GF-D8 (cell line): ENCODE measurements at regions not wholly inside any gene's neighbourhood (a gene's known extent, or its start where the extent isn't known, plus 50 kb on each side); places are given as distances from the start of the nearest gene placed in this dataset.
"Not testable (repeated sequence)": the region's sequence is repeated elsewhere in the genome, so short reads cannot be mapped to it uniquely, and the experiment has no call there.

Experiments used
- DNase-seq: peaks from one replicate; lab custom pipeline; 2025; lab: John Stamatoyannopoulos, UW

- DNase-seq: no peak
Observed at GRCh38 chr5:138702166-138703077, 50.8 kb upstream of the CTNNA1 start.

- DNase-seq: no peak
Observed at GRCh38 chr5:138701678-138702077, 51.5 kb upstream of the CTNNA1 start.

GRCh38 chr5:138700581-138701362, 52.5 kb upstream of the CTNNA1 start:
- no peak for DNase-seq

- DNase-seq: no peak
Observed at GRCh38 chr5:138699482-138699881, 53.7 kb upstream of the CTNNA1 start.

- no peak for DNase-seq
Observed at GRCh38 chr5:138698713-138699112, 54.5 kb upstream of the CTNNA1 start.

GRCh38 chr5:138697720-138698360, 55.4 kb upstream of the CTNNA1 start:
- no peak for DNase-seq

- DNase-seq: no peak
Observed at GRCh38 chr5:138696501-138696900, 56.7 kb upstream of the CTNNA1 start.

GRCh38 chr5:138695781-138696180, 57.4 kb upstream of the CTNNA1 start:
- no peak for DNase-seq

GRCh38 chr5:138694146-138694545, 59.1 kb upstream of the CTNNA1 start:
- DNase-seq: no peak

- no peak for DNase-seq
Observed at GRCh38 chr5:138692370-138692769, 60.9 kb upstream of the CTNNA1 start.

- no peak for DNase-seq
Observed at GRCh38 chr5:138686668-138687067, 66.6 kb upstream of the CTNNA1 start.

GRCh38 chr5:138685193-138685745, 68.0 kb upstream of the CTNNA1 start:
- no peak for DNase-seq

- DNase-seq: not testable (repeated sequence)
Observed at GRCh38 chr5:138682462-138682861, 70.8 kb upstream of the CTNNA1 start.

GRCh38 chr5:138678826-138679225, 74.4 kb upstream of the CTNNA1 start:
- DNase-seq: not testable (repeated sequence)

- DNase-seq: no peak
Observed at GRCh38 chr5:138677782-138678181, 75.4 kb upstream of the CTNNA1 start.

GRCh38 chr5:138676556-138677193, 76.5 kb upstream of the CTNNA1 start:
- no peak for DNase-seq

- DNase-seq: no peak
Observed at GRCh38 chr5:138676002-138676401, 77.2 kb upstream of the CTNNA1 start.

- DNase-seq: no peak
Observed at GRCh38 chr5:138668451-138669380, 84.5 kb upstream of the CTNNA1 start.

- DNase-seq: not testable (repeated sequence)
Observed at GRCh38 chr5:138667782-138668331, 85.4 kb upstream of the CTNNA1 start.

GRCh38 chr5:138666226-138666742, 86.9 kb upstream of the CTNNA1 start:
- no peak for DNase-seq
